ENCODE measurements at regions not wholly inside any gene's neighbourhood (a gene's known extent, or its start where the extent isn't known, plus 50 kb on each side); places are given as distances from the start of the nearest gene placed in this dataset.

- no peak for DNase-seq
These were observed 53.0 kb upstream of the ANKEF1 start for GRCh38 chr20:9981829-9982228.

GRCh38 chr20:9978397-9979004 is 56.3 kb upstream of the ANKEF1 start:
- peak in 31 of 56 donors; percentile 1 to 81 (median 17) for DNase-seq

GRCh38 chr20:9977629-9978028 is 57.2 kb upstream of the ANKEF1 start:
- no peak for DNase-seq

- DNase-seq = no peak
These were observed 60.5 kb upstream of the ANKEF1 start for GRCh38 chr20:9974324-9974723.

- no peak for DNase-seq
These were observed 63.0 kb upstream of the ANKEF1 start for GRCh38 chr20:9971746-9972145.

GRCh38 chr20:9969626-9970025 is 65.2 kb upstream of the ANKEF1 start:
- no peak for DNase-seq

GRCh38 chr20:9968015-9968414 is 66.8 kb upstream of the ANKEF1 start:
- no peak for DNase-seq

- no peak for DNase-seq
These were observed 67.8 kb upstream of the ANKEF1 start for GRCh38 chr20:9966966-9967365.

- no peak for DNase-seq
These were observed 71.8 kb upstream of the ANKEF1 start for GRCh38 chr20:9963029-9963428.

GRCh38 chr20:9958693-9959092 is 76.1 kb upstream of the ANKEF1 start:
- DNase-seq = no peak

GRCh38 chr20:9955646-9956045 is 79.1 kb upstream of the ANKEF1 start:
- DNase-seq = no peak

- DNase-seq = no peak
These were observed 85.2 kb upstream of the ANKEF1 start for GRCh38 chr20:9949563-9949962.

- peak in 1 of 56 donors; percentile 0 for DNase-seq
These were observed 89.4 kb upstream of the ANKEF1 start for GRCh38 chr20:9945408-9945807.

- DNase-seq = no peak
These were observed 92.1 kb upstream of the ANKEF1 start for GRCh38 chr20:9942736-9943135.

- DNase-seq = no peak
These were observed 94.5 kb upstream of the ANKEF1 start for GRCh38 chr20:9940329-9940728.

GRCh38 chr20:9939231-9939630 is 95.6 kb upstream of the ANKEF1 start:
- DNase-seq = no peak

- no peak for DNase-seq
These were observed 96.4 kb upstream of the PAK5 start for GRCh38 chr20:9935285-9935684.

- DNase-seq = no peak
These were observed 91.3 kb upstream of the PAK5 start for GRCh38 chr20:9930142-9930541.

- no peak for DNase-seq
These were observed 90.1 kb upstream of the PAK5 start for GRCh38 chr20:9928955-9929354.

- DNase-seq = no peak
These were observed 89.4 kb upstream of the PAK5 start for GRCh38 chr20:9928281-9928737.

- no peak for DNase-seq
These were observed 88.3 kb upstream of the PAK5 start for GRCh38 chr20:9927224-9927623.

GRCh38 chr20:9926476-9926875 is 87.6 kb upstream of the PAK5 start:
- DNase-seq = no peak

GRCh38 chr20:9926007-9926406 is 87.1 kb upstream of the PAK5 start:
- DNase-seq = no peak

GRCh38 chr20:9923648-9924047 is 84.8 kb upstream of the PAK5 start:
- no peak for DNase-seq

All from amygdala (tissue), 56 donors.